Progenitor cell of endocrine pancreas (in vitro differentiated cells): ENCODE measurements at regions not wholly inside any gene's neighbourhood (a gene's known extent, or its start where the extent isn't known, plus 50 kb on each side); places are given as distances from the start of the nearest gene placed in this dataset.
"Not testable (repeated sequence)": the region's sequence is repeated elsewhere in the genome, so short reads cannot be mapped to it uniquely, and the experiment has no call there.

ENCODE experiments used
- DNase-seq: peaks from one replicate; pipeline ENCODE4 v3.0.0; 2021; ENCODE audit warnings: low spot score; ENCODE audit not compliant: unreplicated experiment
- H3K27ac Mint-ChIP-seq: 2 replicates; pipeline ENCODE4 v1.8.0; 2021; ENCODE audit warnings: mild to moderate bottlenecking, moderate library complexity, mixed read lengths
- H3K27me3 Mint-ChIP-seq: 2 replicates; pipeline ENCODE4 v1.8.0; 2021; ENCODE audit warnings: mixed read lengths
- H3K36me3 Mint-ChIP-seq: 2 replicates; pipeline ENCODE4 v1.8.0; 2022; ENCODE audit warnings: mixed read lengths; ENCODE audit not compliant: insufficient read depth
- H3K4me1 Mint-ChIP-seq: 2 replicates; pipeline ENCODE4 v1.8.0; 2021; ENCODE audit warnings: low read depth, mixed read lengths
- H3K4me3 Mint-ChIP-seq: 2 replicates; pipeline ENCODE4 v1.8.0; 2021; ENCODE audit warnings: low read depth, mild to moderate bottlenecking, moderate library complexity, mixed read lengths
- H3K9me3 Mint-ChIP-seq: 2 replicates; pipeline ENCODE4 v1.8.0; 2021; ENCODE audit warnings: low read depth, mixed read lengths
- TF ChIP-seq, protein P1 (sequence below): fragments of 200-600 bp; sonication (generic); IDR thresholded peaks from one replicate; pipeline ENCODE4 v1.5.0; 2021; ENCODE audit warnings: antibody characterized with exemption, mild to moderate bottlenecking; ENCODE audit not compliant: unreplicated experiment

DNA sequence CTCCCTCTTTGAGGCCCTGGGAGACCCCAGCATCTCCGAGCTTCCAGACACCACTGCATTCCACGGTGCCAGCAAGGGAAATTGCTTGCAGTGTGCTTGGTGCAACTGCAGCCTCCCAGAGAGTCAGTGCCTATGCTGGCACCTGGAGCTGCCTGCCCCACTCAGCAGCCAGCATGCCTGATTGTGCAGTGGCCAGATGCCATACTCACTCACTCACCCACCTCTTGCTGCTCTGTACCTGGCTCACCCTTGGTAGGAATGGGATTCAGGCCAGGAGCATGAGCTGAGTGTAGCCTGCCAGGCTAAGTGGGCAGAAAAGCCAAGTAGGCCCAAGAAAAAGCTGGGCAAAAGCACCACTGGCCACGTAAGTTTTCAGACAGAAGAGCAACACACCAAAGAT is 651.4 kb downstream of the GABRG1 start:
- H3K36me3 Mint-ChIP-seq, result peaks cover 1% of the 10 kb centered on the region
- H3K4me1 Mint-ChIP-seq, result no peaks in the 10 kb centered on the region
- H3K4me3 Mint-ChIP-seq, result no peak overlapping the region
- no peak overlapping the region for H3K27ac Mint-ChIP-seq
- H3K9me3 Mint-ChIP-seq, result peaks cover 23% of the 10 kb centered on the region
- no peaks in the 10 kb centered on the region for H3K27me3 Mint-ChIP-seq
- TF ChIP-seq, protein P1, sequence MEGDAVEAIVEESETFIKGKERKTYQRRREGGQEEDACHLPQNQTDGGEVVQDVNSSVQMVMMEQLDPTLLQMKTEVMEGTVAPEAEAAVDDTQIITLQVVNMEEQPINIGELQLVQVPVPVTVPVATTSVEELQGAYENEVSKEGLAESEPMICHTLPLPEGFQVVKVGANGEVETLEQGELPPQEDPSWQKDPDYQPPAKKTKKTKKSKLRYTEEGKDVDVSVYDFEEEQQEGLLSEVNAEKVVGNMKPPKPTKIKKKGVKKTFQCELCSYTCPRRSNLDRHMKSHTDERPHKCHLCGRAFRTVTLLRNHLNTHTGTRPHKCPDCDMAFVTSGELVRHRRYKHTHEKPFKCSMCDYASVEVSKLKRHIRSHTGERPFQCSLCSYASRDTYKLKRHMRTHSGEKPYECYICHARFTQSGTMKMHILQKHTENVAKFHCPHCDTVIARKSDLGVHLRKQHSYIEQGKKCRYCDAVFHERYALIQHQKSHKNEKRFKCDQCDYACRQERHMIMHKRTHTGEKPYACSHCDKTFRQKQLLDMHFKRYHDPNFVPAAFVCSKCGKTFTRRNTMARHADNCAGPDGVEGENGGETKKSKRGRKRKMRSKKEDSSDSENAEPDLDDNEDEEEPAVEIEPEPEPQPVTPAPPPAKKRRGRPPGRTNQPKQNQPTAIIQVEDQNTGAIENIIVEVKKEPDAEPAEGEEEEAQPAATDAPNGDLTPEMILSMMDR, result no peak
- DNase-seq, result no peak

DNA sequence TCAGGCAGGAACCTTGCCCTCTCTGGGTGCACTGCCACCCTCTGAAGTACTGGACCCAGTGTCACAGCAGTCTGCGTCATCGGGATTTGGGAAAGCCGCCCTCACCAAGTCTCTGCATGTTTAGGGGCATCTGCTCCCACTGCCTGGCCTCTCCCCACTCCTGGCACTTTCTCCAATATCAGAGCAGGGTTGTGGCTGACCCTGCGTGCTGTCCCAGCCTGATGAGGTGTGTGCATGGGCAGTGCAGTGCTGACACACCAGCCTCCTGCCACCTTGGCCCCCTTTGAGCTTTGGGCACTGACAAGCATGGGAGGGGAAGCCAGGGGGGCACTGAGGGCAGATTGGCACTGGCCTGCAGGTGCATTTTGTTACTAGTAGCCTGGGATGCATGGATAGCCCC is 652.5 kb downstream of the GABRG1 start:
- H3K27me3 Mint-ChIP-seq, result no peaks in the 10 kb centered on the region
- H3K36me3 Mint-ChIP-seq, result peaks cover 1% of the 10 kb centered on the region
- TF ChIP-seq, protein P1, result no peak
- H3K4me1 Mint-ChIP-seq, result no peaks in the 10 kb centered on the region
- H3K9me3 Mint-ChIP-seq, result peaks cover 19% of the 10 kb centered on the region
- no peak for DNase-seq
- H3K27ac Mint-ChIP-seq, result no peak overlapping the region
- H3K4me3 Mint-ChIP-seq, result no peak overlapping the region

DNA sequence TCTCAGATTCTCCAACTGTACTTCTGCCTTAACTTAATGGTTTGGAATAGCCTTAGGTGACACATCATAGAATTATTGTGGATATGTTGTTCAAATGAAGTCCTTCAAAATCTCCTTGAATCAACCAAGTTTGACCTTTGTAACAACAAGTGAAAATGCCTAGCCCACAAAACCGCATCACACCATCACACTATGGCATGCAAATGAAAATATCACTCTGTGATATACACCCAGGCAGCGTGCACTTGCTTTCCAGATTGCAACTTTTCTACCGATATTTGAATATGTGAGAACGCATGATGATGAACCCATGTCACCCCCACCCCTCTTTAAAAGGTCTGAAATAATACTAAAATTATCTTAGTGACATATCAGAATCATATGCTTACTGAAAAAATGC is 656.7 kb downstream of the GABRG1 start:
- Mint-ChIP-seq H3K9me3 (no peaks in the 10 kb centered on the region), H3K4me3 (no peak overlapping the region), H3K36me3 (no peaks in the 10 kb centered on the region), H3K4me1 (no peaks in the 10 kb centered on the region), H3K27ac (no peak overlapping the region), H3K27me3 (no peaks in the 10 kb centered on the region)
- DNase-seq, result no peak
- TF ChIP-seq, protein P1, result no peak

DNA sequence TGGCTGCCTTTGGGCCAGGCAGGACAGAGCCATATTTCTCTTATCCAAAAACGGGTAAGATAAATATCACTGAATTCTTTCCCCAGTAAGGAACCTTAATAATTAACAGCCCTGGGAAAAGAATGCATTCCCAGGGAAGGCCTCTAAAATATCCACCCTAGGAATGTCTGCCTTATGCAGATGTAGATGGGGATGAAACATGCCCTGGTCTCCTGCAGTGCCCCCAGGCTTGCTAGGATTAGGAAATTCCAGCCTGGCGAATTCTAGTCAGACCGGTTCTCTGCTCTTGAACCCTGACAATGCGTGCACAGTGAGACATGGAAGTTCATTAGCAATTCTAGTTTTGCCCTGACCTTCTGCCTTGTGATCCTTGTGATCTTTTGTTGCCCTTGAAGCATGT is 663.7 kb downstream of the GABRG1 start:
- not testable (repeated sequence) for DNase-seq, H3K36me3 Mint-ChIP-seq, H3K9me3 Mint-ChIP-seq, H3K27me3 Mint-ChIP-seq, H3K4me3 Mint-ChIP-seq, H3K4me1 Mint-ChIP-seq, H3K27ac Mint-ChIP-seq

DNA sequence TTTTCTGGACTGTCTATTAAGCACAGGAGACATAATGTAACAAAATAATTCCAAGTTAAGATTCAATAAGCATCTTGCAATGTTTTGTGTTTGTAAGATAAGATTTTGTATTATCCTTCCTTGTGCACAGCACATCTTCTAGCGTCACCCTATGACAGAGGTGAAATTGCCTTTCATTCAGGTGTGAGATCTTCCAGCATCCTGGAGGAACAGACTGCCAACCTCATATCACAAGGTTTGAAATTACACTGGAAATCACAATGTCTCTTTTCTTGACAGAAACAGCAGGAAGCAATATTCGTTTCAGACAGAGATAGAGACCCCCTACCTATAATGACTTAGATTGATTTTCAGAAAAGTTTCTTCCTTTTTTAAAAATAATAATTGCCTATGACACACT is 668.6 kb downstream of the GABRG1 start:
- TF ChIP-seq, protein P1, result no peak
- H3K9me3 Mint-ChIP-seq, result no peaks in the 10 kb centered on the region
- no peak for DNase-seq
- no peaks in the 10 kb centered on the region for H3K27me3 Mint-ChIP-seq
- H3K36me3 Mint-ChIP-seq, result no peaks in the 10 kb centered on the region
- no peak overlapping the region for H3K4me3 Mint-ChIP-seq
- no peaks in the 10 kb centered on the region for H3K4me1 Mint-ChIP-seq
- H3K27ac Mint-ChIP-seq, result no peak overlapping the region

DNA sequence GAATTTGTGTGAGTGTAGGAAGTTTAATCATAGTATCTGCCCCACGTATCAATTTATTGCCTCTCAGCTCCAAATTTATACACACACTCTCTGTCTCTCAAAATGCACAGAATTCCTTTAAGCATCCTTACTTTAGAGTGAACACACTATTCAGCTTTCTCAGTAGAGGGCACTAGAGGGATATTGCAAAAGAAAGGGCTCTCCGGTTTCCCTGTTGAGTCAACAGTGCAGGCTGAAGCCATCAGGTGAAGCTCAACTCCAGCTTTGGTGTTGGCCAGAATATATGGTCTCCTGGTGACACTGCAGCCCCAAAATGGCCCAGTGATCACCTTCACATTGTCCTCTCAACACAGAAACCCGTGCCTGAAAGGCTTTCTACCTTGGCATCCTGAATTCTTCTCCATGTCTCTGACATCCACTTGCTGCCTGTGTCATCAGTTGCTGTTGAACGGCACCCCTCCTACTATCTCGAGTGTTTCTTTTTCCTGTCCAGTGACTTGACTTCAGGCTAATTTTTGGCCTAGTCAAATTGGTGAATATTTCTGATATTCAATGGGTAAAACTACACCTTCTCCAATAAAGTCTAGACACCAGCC is 670.5 kb downstream of the GABRG1 start:
- H3K27ac Mint-ChIP-seq, result no peak overlapping the region
- no peak overlapping the region for H3K4me3 Mint-ChIP-seq
- TF ChIP-seq, protein P1, result peak; percentile 76
- H3K36me3 Mint-ChIP-seq, result no peaks in the 10 kb centered on the region
- no peak for DNase-seq
- H3K9me3 Mint-ChIP-seq, result no peaks in the 10 kb centered on the region
- H3K4me1 Mint-ChIP-seq, result no peaks in the 10 kb centered on the region
- no peaks in the 10 kb centered on the region for H3K27me3 Mint-ChIP-seq
